ENCODE measurements at regions not wholly inside any gene's neighbourhood (a gene's known extent, or its start where the extent isn't known, plus 50 kb on each side); places are given as distances from the start of the nearest gene placed in this dataset.

- H3K27me3 Mint-ChIP-seq (ENCODE audit: low read depth) = no peaks in the 10 kb centered on the region
- H3K4me3 Mint-ChIP-seq = no peak overlapping the region
- no peak for TF ChIP-seq CTCF (conservative IDR thresholded peaks at IDR 0.05)
- no peaks in the 10 kb centered on the region for H3K9me3 Mint-ChIP-seq
- no peak for DNase-seq (ENCODE audit: low read depth, low spot score)
- no peaks in the 10 kb centered on the region for H3K36me3 Mint-ChIP-seq (ENCODE audit: low read depth)
- no peaks in the 10 kb centered on the region for H3K4me1 Mint-ChIP-seq
- no peak overlapping the region for H3K27ac Mint-ChIP-seq (ENCODE audit: unreplicated experiment)
These were observed 227.7 kb upstream of the ZPLD1 start for GRCh38 chr3:102207151-102207571.

- Mint-ChIP-seq H3K36me3 (ENCODE audit: low read depth) (peaks cover 2% of the 10 kb centered on the region), H3K4me1 (no peaks in the 10 kb centered on the region), H3K4me3 (no peak overlapping the region), H3K27ac (ENCODE audit: unreplicated experiment) (no peak overlapping the region), H3K9me3 (peaks cover 3% of the 10 kb centered on the region), H3K27me3 (ENCODE audit: low read depth) (no peaks in the 10 kb centered on the region)
- TF ChIP-seq CTCF (conservative IDR thresholded peaks at IDR 0.05) = no peak
- DNase-seq (ENCODE audit: low read depth, low spot score) = no peak
These were observed 219.6 kb upstream of the ZPLD1 start for GRCh38 chr3:102215166-102215565.

GRCh38 chr3:102223132-102223531 lies 211.7 kb upstream of the ZPLD1 start:
- Mint-ChIP-seq H3K27me3 (ENCODE audit: low read depth) (peaks cover 12% of the 10 kb centered on the region), H3K36me3 (ENCODE audit: low read depth) (no peaks in the 10 kb centered on the region), H3K9me3 (peaks cover 3% of the 10 kb centered on the region), H3K27ac (ENCODE audit: unreplicated experiment) (no peak overlapping the region), H3K4me1 (no peaks in the 10 kb centered on the region), H3K4me3 (no peak overlapping the region)
- no peak for TF ChIP-seq CTCF (conservative IDR thresholded peaks at IDR 0.05)
- no peak for DNase-seq (ENCODE audit: low read depth, low spot score)

GRCh38 chr3:102224171-102224570 lies 210.6 kb upstream of the ZPLD1 start:
- no peak for DNase-seq (ENCODE audit: low read depth, low spot score)
- H3K27ac Mint-ChIP-seq (ENCODE audit: unreplicated experiment) = no peak overlapping the region
- no peaks in the 10 kb centered on the region for H3K4me1 Mint-ChIP-seq
- H3K36me3 Mint-ChIP-seq (ENCODE audit: low read depth) = no peaks in the 10 kb centered on the region
- H3K27me3 Mint-ChIP-seq (ENCODE audit: low read depth) = peaks cover 12% of the 10 kb centered on the region
- no peak for TF ChIP-seq CTCF (conservative IDR thresholded peaks at IDR 0.05)
- H3K4me3 Mint-ChIP-seq = no peak overlapping the region
- H3K9me3 Mint-ChIP-seq = no peaks in the 10 kb centered on the region

GRCh38 chr3:102225005-102225404 lies 209.8 kb upstream of the ZPLD1 start:
- Mint-ChIP-seq H3K36me3 (ENCODE audit: low read depth) (no peaks in the 10 kb centered on the region), H3K27ac (ENCODE audit: unreplicated experiment) (no peak overlapping the region), H3K4me1 (no peaks in the 10 kb centered on the region), H3K9me3 (no peaks in the 10 kb centered on the region), H3K27me3 (ENCODE audit: low read depth) (peaks cover 12% of the 10 kb centered on the region), H3K4me3 (no peak overlapping the region)
- TF ChIP-seq CTCF (conservative IDR thresholded peaks at IDR 0.05) = no peak
- no peak for DNase-seq (ENCODE audit: low read depth, low spot score)

Measured in neural crest cell (in vitro differentiated cells).